Activated CD8-positive, alpha-beta memory T cell treated with anti-CD3 and anti-CD28 coated beads for 24 hours (primary cell): ENCODE measurements at regions not wholly inside any gene's neighbourhood (a gene's known extent, or its start where the extent isn't known, plus 50 kb on each side); places are given as distances from the start of the nearest gene placed in this dataset.
"Not testable (repeated sequence)": the region's sequence is repeated elsewhere in the genome, so short reads cannot be mapped to it uniquely, and the experiment has no call there.

Experiments
- DNase-seq: peaks from one replicate; pipeline ENCODE4 v3.0.0-alpha.2; 2020

DNA sequence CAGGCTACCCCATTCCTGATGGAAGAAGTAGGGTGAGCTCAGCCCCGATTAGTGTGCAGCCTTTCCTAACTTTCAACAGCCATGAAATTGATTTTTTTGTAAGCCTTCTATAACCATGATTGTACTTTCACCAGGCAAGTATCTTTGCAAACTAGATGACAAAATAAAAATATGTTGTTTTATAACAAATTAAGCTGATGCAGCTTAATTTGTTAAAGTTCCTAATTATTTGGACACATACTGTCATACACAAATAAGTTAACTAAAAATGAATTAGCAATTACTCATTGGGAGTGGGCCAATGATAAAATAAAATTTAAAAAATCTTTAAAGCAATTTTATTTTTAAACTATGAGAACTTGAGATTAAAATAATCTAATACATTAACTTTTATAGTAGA, 113.1 kb upstream of the FANCL start:
- no peak for DNase-seq

DNA sequence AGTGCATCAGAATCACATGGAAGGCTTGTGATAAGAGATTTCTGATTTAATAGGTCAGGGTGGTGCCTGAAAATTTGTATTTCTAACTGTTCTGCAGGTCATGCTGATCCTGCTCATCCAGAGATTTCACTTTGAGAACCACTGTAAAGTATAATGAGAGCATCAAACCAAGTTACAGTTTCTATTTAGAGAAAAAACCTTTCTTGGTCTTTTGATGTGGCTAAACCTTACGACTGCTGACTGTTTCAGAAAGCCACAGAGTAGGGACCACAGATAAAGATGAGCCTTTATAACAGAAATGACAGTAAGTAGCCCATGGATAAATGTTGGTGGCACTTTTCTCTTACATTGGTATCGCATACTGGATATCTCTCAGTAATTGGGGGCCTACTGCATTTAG, 109.4 kb upstream of the FANCL start:
- no peak for DNase-seq

DNA sequence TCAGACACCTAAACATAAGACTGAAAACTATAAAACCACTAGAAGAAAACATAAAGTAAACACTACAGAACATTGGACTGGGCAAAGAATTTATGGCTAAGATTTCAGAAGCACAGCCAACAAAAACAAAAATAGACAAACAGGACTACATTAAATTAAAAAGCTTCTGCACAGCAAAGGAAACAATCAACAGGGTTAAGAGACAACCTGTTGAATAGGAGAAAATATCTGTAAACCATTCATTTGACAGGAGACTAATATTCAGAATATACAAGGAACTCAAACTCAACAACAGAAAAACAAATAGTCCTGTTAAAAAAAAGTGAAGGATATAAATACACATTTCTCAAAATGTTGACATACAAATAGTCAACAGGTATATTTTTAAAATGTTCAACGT, 106.7 kb upstream of the FANCL start:
- no peak for DNase-seq

DNA sequence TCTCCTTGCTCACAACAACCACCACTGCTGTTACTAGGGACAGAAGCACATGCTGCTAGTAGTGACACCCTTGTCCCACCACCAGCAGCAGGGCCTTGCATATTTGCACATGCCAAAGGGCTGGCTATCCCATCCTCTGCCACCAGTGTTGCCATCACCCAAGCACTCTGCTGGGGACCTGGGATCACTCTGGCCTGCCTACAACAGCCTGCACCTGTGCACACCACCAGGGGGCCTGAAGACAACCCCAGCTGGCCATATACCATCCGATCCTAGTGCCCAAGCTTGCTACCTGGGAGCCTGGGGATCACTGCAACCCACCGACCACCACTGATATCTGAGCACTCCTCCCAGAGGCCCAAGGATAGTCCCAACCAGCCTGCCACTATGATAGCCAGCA, 99.9 kb upstream of the FANCL start:
- no peak for DNase-seq

DNA sequence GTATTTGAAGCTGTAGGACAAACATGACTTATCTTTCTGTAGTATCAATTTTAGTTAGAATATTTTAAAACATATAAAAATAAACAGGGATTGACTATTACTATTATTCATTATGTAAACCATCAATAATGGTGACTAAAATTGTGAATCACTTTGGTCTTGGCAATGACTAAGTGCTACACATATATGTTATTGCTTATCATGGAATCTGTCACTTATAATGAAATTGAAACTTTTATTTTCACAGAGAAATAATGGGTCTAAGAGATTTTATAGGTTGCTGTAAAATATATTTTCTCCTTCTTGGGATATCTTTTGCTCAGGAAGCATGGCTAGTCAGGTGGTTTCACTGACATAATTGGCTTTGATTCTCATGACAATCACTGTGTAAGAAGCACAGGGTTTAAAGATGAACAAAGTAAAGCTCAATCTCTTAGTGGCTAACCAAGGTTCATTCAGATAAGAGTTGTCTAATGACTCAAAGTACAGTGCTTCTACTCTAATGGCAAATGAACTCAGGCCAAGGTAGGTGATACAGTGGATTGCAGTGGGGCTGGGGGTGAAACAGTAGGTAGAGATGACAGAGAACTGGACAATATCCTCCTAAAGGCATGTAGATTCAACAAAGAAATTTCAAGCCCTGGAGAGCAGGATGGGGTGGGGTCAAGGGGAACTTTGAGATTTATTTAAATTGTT, 98.6 kb upstream of the FANCL start:
- DNase-seq: no peak

DNA sequence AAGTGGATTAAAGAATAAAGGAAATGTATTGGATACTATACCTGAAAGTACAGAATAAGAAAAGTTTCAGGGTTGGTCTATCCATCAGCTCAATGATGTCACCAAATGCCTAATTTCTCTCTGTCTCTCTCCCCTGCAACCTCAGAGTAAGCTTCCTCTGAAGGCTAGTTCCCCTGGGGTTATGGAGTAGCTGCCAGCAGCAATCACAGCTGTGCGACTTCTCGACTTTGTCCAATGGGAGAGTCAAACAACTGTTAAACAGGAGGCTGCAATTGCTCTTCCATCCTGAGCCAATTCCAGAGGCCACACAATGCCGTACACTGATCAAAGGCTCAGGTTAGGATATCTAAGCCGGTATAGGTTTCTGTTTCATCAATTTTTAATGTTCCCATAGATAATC, 95.3 kb upstream of the FANCL start:
- DNase-seq: no peak

DNA sequence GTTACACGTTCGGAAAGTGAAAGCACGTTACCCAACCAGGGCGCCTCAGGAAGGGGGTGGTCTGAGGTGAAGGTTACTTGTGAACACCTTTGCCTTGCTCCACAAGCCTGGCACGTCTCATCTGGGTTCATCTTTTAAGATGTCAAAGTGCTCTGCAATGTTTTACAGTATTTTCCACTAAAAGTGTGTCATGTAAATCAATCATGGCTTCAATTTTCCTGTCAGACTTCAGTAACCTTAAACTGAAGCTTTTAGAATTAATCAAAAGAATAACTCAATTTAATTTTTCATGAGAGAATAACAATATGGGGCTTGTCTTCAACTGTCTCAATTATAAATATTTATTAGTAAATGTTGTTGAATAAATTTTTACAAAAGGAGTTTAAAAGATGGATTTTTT, 93.3 kb upstream of the FANCL start:
- DNase-seq: no peak

DNA sequence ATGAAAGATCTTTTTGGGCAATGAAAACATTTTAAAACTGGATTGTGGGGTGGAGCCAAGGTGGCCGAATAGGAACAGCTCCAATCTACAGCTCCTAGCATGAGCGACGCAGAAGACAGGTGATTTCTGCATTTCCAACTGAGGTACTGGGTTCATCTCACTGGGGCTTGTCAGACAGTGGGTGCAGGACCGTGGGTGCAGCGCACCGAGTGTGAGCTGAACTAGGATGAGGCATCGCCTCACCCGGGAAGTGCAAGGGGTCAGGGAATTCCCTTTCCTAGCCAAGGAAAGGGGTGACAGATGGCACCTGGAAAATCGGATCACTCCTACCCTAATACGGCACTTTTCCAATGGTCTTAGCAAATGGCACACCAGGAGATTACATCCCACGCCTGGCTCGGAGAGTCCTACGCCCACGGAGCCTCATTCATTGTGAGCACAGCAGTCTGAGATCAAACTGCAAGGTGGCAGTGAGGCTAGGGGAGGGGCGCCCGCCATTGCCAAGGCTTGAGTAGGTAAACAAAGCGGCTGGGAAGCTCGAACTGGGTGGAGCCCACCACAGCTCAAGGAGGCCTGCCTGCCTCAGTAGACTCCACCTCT, 84.3 kb upstream of the FANCL start:
- DNase-seq: not testable (repeated sequence)

DNA sequence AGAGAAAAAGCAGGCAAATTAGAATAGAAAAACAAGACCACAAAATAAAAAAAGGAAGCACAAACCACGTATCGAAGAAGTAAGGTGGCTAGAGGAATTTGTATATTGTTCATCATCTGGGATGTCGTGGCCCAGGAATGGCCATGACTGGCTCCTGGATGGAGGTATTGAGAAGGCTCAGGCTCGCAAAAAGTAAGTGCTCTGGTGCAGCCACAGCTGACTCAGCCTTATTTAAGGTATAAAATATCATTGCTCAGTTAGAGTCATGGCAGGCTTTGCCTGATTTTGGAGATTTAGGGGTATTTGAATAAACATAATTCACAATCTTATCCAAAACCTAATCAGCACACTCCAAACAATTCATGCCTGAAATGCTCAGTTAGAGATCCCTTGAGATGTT, 78.4 kb upstream of the FANCL start:
- no peak for DNase-seq

DNA sequence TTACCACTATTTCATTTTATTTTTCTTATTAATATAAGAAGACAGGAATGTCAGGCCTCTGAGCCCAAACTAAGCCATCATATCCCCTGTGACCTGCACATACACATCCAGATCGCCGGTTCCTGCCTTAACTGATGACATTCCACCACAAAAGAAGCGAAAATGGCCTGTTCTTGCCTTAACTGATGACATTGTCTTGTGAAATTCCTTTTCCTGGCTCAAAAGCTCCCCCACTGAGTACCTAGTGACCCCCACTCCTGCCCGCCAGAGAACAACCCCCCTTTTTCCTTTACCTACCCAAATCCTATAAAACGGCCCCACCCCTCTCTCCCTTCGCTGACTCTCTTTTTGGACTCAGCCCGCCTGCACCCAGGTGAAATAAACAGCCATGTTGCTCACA, 77.8 kb upstream of the FANCL start:
- not testable (repeated sequence) for DNase-seq

DNA sequence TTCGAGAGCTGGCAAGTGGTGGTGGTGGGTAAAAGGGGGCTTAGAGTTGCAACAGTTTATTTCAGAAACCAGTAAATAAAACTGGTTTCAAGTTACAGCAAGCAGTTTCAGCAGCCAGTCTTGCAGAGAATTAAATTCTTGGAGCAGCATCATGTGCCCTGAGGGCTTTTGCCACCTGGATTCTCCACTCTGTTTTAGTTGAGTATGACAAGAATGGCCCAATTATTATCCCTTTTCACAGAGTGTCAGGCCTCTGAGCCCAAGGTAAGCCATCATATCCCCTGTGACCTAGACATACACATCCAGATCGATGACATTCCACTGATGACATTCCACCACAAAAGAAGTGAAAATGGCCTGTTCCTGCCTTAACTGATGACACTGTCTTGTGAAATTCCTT, 72.8 kb upstream of the FANCL start:
- no peak for DNase-seq

DNA sequence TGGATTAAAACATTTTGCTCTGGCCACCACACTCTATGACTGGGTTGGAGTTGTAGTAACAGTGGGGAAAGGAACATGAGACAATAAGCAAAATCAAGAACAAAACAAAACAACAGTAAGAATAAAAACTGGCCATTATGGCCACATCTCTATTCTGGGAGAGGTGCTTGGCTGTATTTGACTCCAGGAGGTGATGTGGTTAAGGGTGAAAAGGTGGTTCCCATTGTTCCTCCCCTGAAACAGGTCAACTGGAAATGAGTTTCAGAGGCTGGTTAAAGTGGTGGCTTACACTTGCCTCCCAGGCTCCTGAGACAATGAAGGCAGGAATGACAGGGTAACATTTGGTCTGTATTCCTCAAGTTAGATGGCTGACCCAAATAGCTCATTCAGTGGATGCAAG, 67.3 kb upstream of the FANCL start:
- no peak for DNase-seq

DNA sequence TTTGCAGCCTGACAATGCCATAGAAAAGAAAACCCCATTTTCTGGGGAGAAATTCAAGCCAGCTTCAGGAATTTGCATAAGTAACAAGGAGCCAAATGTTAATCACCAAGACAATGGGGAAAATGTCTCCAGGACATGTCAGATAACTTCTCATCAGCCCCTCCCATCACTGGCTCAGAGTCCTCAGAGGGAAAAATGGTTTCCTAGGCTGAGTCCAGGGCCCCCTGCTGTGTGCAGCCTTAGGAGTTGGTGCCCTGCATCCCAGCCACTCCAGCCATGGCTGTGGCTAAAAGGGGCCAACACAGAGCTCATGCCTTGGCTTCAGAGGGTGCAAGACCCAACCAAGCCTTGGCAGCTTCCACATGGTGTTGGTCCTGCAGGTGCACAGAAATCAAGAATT, 63.7 kb upstream of the FANCL start:
- DNase-seq: no peak

DNA sequence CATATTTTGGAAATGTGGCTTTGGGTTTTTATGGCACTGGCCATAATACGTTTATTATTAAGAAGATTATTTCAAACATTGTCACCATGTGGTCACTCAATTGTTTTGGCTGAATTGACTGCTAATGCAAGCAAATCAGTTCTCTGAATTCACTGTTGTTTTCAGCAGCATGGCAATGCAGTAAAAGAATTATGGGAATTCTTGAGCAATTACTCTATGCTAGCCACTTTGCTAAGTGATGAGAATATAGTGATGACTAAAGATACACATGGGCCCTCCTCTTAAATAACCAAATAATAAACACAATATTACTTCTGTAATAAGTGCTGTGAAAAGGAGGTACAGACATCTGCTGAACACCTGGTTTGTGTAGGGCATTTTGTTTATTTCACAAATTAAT, 58.0 kb upstream of the FANCL start:
- DNase-seq: no peak

DNA sequence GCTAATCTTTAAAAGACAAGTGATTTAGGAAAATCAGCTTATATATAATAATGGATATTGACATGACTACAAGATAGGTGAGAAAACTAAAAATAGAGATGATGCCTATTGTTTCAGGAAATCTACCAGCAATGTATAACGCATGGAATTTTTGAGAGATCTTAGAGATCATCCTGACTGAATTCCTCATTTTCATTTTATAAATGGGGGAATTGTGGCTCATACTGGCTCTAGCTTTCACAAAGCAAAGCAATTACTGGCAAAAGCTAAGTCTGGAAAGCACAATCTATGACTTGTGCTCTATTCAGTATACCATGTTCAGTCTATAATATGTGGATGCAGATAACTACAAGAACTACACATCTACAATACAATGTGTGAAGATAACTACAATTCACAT, 51.9 kb upstream of the FANCL start:
- no peak for DNase-seq

DNA sequence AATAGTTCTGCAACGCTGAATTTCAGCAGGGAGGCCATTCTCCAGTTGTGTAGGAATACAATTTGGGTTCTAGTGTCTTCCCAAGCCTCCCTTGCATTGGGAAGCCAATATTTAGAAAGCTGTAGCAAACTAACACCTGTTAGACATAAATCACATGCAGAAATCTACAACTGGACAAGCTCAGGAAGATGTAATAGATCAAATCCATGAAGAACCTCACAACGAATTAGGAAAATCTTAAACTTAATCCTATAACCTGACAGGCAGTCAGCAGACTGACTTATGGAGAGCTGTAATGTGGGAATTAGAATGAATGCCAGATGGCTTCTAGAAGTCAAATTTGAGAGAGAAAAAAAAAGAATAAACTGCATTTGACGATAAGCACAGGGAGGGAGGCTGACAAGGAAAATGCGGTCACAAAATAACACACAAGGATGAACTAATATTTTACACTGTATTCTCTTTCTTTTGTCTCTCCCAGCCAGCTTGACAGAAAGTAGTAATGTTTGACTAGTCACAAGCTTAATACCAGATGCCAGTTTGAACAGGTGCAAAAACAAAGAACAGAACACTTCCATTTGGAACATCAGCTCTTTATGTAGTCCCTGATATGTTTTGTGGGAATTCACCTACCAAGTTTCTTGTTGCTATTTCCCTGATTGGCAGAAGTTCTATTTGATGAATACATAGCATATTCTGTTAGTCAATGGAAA, 50.8 kb upstream of the FANCL start:
- no peak for DNase-seq
